NCI-H1930 (cell line): ENCODE measurements at regions not wholly inside any gene's neighbourhood (a gene's known extent, or its start where the extent isn't known, plus 50 kb on each side); places are given as distances from the start of the nearest gene placed in this dataset.

Experiments used
- DNase-seq, 2 experiments: peaks; one replicate each; lab custom pipeline; 2025; lab: John Stamatoyannopoulos, UW

DNA sequence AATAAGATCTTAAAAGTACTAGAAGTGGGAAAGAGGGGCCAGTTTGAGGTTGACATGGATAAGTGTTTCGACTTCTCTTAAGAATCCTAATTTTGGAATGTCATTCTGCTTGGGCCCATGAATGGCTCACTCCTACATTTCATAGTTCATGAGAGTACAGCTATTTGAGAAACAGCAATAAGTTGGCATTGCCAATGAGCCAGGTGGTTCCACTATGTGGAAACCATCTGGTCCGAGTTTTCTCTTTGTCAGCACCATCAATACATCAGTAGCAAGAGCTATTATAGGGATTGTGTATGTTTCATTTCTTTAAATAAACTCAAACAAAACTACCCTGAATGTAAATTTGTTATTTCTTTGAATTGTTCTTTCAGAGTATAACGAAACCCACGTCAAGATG is 78.1 kb upstream of the NEBL start:
- DNase-seq, result no peak

- no peak for DNase-seq
Measured at GRCh38 chr10:20972925-20973324, 75.8 kb upstream of the NEBL start.

- no peak for DNase-seq
Measured at GRCh38 chr10:20971901-20972300, 74.8 kb upstream of the NEBL start.

- DNase-seq, result no peak
Measured at GRCh38 chr10:20970708-20971107, 73.6 kb upstream of the NEBL start.

GRCh38 chr10:20970044-20970443 is 72.9 kb upstream of the NEBL start:
- DNase-seq, result no peak

- DNase-seq, result no peak
Measured at GRCh38 chr10:20966426-20966825, 69.3 kb upstream of the NEBL start.

GRCh38 chr10:20963721-20964595 is 66.8 kb upstream of the NEBL start:
- no peak for DNase-seq

DNA sequence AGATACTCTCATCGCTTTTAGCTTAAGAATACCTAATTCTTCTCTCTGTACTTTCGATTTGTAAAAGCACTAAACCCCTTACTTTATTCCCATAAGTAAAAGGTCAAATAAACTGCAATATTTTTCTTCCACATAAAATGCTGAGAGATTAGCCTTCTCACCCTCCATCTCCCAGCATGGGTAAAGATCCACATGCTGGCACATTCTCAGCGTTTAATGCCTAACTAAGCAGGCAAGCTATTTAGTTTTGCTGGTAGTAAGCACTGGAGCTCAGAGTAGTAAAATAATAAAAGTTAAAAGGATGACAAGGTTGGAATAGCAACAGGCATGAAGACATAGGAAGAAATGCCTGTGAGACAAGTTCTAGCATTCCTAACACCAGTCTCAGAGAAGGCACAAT is 65.9 kb upstream of the NEBL start:
- no peak for DNase-seq

DNA sequence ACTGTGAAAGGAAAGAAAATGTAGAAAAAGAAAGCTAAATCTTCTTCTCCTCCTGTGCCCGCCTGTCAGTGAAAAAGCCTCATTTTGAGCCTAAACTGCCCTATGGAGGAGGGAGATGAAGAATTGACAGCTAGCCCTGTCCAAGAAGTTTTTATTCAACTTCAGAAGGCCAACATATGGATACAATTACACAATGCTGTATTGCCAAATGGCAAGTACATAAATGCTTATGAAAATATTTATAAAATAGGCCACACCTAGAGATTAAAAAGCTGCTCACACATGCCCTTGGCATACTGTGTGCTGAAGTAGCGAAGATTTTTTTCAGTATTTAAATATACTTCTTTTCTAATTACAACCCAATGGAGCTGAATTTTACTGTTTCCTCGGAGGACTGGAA is 65.1 kb upstream of the NEBL start:
- DNase-seq, result no peak

DNA sequence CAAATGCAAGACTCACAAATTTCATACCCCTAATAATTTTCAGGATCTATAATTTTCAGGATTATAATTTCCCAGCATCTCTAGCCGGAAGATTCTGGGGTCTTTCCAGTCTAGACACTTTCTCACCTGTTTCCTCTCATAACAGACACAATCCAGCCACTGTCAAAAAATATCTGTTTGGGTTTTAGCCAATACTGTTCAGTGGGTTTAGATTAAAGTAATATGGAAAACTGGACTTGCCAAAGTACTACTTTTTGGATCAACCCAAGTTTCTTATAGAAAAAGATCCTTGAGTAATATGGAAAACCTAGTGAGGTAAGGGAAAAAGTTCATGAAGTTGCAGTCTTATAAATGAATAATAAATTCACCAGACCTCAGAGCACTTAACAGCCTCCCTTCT is 62.1 kb upstream of the NEBL start:
- DNase-seq, result no peak

DNA sequence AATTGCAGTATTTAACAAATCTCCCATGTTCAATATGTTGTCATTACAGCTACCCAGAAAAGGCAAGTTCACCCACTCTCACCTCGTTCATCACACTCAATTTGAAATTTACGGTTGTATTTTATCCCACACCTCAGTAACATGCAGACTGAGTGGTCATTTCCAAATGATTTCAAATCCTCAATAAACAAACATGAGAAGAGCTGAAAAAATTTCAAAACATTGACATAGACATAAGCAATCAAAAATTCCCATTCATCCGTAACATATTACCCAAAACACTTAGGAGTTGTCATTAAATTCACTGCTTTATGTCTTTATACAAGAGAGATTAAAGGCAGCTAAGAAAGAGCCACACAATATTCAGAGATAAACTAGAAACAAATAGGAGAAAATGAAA is 61.7 kb upstream of the NEBL start:
- no peak for DNase-seq

DNA sequence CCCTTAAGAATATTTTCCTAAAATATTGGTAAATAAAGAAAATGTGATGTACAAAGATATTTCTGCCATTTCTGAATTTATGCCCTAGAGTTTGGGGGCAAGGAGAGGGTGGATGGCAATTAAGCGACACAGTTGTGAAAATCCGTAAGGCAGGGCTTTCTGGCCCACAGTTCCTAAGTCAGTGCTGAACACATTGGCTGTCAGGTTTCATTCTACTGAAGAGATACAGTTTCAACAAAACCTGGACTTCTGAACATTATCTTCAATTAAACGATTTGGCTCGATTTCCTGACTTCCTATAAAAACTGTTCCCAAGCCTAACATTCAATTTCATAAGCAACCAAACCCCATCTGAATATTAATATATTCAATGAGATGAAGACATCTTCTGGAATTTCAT is 61.1 kb upstream of the NEBL start:
- DNase-seq, result no peak

DNA sequence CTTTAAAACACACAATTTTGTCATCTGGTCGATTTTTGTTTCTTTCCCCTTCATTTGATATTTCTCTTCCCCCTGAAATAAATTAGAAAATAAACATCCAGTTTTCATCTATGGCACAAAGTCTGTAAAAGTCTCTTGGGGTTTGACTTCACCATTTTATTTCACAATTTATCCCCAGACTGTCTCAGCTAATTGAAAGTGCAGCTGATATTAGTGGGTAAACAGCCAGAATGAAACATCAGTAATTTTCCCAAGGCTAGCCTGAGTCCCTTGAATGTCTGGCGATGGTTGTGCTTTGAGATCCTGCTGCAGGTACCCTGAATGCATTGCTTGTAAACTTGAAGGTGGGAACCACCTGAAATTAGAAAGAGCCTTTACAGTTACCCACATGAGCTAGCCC is 60.6 kb upstream of the NEBL start:
- no peak for DNase-seq

- DNase-seq, result no peak
Measured at GRCh38 chr10:20956843-20957242, 59.7 kb upstream of the NEBL start.

- DNase-seq, result no peak
Measured at GRCh38 chr10:20955355-20955893, 58.3 kb upstream of the NEBL start.

DNA sequence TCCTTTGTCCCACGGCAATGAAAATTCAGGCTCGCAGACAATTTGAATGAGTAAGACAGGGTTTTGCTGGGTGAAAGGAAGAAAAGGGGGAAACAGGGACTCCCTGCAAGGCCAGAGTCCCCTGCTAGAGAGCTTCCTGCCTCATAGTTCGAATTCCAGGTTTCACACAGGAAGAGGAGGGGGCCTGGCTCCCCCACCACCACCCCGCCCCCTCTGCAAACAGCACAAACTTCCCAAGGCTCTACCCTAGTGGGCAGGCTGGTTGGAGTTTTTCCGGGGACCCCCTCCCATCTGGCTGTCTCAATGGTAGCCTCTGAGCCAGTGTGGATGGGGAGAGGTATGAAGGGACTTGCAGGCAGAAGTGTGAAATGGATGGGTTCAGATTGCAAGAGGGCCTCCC is 57.4 kb upstream of the NEBL start:
- no peak for DNase-seq

GRCh38 chr10:20953120-20953519 is 56.0 kb upstream of the NEBL start:
- no peak for DNase-seq

GRCh38 chr10:20949967-20950366 is 52.9 kb upstream of the NEBL start:
- no peak for DNase-seq

GRCh38 chr10:20948686-20949327 is 51.7 kb upstream of the NEBL start:
- no peak for DNase-seq
